ENCODE measurements at regions not wholly inside any gene's neighbourhood (a gene's known extent, or its start where the extent isn't known, plus 50 kb on each side); places are given as distances from the start of the nearest gene placed in this dataset.

DNA sequence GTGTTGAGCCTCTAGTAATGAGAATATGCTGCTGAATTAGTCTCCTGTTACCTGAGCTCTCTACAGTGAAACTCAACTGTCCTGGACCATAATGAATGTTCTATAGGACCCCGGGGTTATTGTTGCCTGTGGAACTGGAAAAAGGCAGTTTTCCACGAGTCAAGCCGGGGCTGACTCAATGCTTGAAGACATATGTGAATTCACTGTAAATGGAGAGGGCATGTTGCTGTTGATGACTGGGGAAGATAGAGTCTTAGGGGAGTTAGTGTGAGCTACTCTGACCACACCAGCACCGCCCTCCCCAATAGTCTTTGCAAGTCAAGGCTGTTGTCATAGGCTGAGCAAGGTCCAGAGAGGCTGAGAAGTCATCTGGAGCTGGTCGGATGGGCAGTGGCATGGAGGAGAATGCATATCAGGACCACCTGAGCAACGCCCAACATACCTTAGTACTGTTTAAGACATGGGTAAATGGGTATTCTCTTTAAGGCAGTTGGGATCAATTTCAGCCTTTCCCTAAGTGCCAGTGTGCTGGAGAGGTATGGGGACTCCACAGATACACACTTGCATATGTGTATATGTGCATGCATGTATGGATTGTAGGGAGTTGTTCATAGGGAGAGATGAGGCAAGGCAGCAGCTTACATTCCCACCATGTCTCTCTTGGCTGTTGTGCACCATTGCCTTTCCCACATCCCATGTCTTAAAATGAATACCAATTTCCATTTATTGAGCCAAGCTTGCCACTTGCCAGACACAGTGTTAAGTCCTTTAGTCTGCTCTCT, 230.1 kb upstream of the NAV2 start:
- TF ChIP-seq JUND (IDR thresholded peaks at IDR 0.05; ENCODE audit: low read depth): no peak
- in situ Hi-C loops (cut with HindIII; ENCODE audit: low pct_unique_long_range_greater_than_20kb, low sequenced_read_pairs): no loop called here
- DNase-seq (ENCODE audit: low read depth in 1 of 2, low spot score in 1 of 2): no peak

DNA sequence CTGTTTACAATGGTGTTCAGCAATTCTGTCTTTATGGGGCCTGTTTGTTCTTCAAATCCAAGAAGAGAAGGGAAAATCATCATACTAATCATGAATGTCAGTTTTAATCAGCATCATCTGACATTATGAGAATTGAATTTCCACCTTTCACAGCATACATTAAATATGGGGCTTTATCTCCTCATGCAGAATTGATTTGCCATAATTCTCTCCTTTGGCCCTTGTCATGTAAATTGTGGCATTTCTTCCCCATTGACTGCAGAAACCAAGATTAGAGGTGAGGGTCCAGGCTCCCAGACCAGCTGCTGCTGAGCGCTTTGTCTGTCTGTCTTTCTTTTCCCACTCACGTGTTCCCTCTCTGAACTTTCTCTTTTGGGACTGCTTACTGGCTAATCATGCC, 232.1 kb upstream of the NAV2 start:
- in situ Hi-C loops (cut with HindIII; ENCODE audit: low pct_unique_long_range_greater_than_20kb, low sequenced_read_pairs): no loop called here
- TF ChIP-seq JUND (IDR thresholded peaks at IDR 0.05; ENCODE audit: low read depth): no peak
- DNase-seq (ENCODE audit: low read depth in 1 of 2, low spot score in 1 of 2): no peak

DNA sequence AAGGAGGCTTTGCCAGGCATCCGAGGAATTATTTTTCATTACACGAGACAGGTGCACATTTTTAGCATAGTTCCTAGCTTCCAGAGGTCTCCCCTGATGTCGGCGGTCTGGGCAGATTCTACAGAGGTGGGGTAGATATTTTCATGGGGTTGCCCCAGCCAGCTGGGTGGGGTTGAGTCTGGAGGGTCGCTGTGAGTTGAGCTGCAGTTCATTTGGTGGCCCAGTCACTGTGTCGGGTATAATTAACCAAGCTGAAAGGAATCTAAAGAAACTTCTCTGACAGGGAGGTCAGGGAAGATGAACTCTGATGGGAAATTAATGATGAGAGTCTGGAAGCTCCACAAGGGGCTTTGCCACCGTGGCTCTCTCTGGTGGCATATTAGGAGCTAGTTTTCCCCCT, 233.7 kb upstream of the NAV2 start:
- TF ChIP-seq JUND (IDR thresholded peaks at IDR 0.05; ENCODE audit: low read depth): no peak
- in situ Hi-C loops (cut with HindIII; ENCODE audit: low pct_unique_long_range_greater_than_20kb, low sequenced_read_pairs): no loop called here
- DNase-seq (ENCODE audit: low read depth in 1 of 2, low spot score in 1 of 2): no peak

DNA sequence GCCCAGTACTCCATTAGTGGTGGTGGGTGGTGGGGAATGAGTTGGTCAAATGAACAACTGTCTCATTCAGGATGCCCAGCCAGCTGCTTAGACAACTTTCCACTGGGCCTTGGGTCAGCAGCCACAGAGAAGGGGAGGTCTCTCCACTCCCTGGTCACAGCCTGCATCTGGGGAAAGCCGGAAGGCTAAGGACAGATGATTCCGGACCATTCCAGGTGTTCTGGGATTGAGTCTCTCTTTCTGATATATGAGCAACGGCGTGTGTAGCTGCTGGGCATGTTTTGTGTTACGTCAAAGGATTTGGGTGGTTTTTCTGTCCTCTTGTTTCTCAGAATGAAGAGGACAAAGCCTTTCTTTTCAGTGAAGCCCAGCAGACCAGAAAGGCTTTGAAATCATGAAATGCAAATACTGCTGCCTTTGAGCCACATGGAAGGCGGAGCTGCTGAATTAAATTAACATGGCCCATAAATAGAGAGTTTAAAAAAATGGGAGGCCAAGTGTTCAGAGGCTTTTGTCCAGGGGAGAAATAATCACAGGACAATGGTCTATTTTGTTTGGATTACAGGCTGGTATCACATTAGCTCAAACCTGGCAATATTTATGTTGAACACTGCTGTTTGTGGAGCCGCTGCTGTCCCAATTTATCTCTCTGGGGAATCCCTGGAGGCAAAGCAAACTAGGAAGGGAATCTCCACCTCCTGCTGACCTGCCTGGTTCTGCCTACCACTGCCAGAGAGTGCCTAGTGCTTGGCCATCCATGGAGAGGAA, 234.4 kb upstream of the E2F8 start:
- in situ Hi-C loops (cut with HindIII; ENCODE audit: low pct_unique_long_range_greater_than_20kb, low sequenced_read_pairs): no loop called here
- DNase-seq (ENCODE audit: low read depth in 1 of 2, low spot score in 1 of 2): no peak
- no peak for TF ChIP-seq JUND (IDR thresholded peaks at IDR 0.05; ENCODE audit: low read depth)

DNA sequence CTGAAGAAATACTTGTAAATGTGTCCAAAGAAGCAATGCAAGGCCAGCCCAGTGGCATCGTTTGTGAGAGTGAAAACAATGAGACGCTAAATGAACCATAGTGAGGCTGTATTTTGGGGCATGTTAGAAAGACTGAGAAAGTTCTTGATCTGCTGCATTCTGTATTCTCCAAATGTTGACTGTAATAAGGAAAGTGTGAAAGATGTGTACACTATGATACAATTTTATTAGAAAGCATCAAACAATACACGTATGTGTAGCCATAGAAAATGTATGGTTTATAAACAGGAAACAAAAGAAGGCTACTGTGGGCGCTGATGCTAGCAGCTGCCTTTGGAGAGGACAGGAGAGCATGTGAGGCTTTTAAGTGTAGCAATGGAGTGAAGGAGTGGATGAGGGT, 233.5 kb upstream of the E2F8 start:
- in situ Hi-C loops (cut with HindIII; ENCODE audit: low pct_unique_long_range_greater_than_20kb, low sequenced_read_pairs): no loop called here
- TF ChIP-seq JUND (IDR thresholded peaks at IDR 0.05; ENCODE audit: low read depth): no peak
- no peak for DNase-seq (ENCODE audit: low read depth in 1 of 2, low spot score in 1 of 2)

DNA sequence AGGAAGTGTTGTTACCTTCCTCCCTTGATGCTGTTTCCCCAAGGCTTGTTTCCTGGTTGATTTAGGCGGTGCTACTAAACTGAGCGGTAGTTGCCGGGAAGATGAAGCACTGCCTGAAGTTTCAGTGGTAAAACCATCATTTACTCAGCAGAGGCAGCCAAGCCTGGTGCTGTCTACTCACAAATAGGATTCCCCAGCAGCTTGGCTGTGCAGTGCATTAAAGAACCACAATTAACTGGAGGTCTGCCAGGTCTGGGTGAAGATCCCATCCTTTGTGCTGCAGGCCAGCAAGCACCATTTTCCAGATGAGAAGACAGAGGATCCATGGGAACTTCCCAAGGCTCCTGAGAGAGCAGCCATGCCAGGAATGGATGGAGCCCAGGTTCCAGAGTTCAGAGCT, 231.9 kb upstream of the E2F8 start:
- no peak for DNase-seq (ENCODE audit: low read depth in 1 of 2, low spot score in 1 of 2)
- in situ Hi-C loops (cut with HindIII; ENCODE audit: low pct_unique_long_range_greater_than_20kb, low sequenced_read_pairs): no loop called here
- TF ChIP-seq JUND (IDR thresholded peaks at IDR 0.05; ENCODE audit: low read depth): no peak

DNA sequence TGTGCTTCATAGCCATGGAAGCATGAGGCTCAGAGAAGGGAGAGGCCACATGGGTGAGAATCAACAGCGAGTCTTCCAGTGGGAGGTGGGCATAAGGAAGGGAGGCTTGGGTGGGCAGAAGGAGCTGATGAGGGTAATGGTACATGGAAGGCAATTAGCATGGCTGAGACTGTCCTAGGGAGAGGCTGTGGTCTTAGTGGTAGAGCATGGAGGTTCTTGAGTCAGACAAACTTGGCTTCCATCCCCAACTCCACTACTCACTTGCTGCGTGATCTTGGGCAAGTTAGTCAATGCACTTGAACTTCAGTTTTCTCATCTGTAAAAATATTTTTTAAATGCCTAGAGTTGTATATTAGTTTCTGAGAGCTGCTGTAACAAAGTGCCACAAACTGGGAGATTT, 227.2 kb upstream of the E2F8 start:
- in situ Hi-C loops (cut with HindIII; ENCODE audit: low pct_unique_long_range_greater_than_20kb, low sequenced_read_pairs): no loop called here
- no peak for TF ChIP-seq JUND (IDR thresholded peaks at IDR 0.05; ENCODE audit: low read depth)
- DNase-seq (ENCODE audit: low read depth in 1 of 2, low spot score in 1 of 2): no peak

DNA sequence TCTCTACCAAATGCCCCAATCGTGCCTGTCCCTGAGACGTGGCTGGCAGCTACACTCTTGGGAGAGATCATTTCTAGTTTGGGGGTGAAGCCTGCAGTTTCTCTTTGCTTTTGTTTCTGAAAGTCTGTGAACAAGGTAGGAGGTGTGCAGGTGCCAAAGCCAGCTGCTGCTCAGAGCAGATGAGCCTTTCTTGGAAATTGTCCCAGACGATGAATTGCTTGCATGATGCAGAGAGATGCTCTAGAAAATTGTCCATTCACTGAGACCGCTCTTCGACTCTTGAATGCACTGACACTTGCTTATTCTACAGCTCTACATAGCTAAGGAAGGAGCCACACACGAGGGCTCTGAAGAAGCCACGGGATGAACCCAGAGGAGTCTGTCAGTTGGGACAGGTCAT, 225.6 kb upstream of the E2F8 start:
- no peak for DNase-seq (ENCODE audit: low read depth in 1 of 2, low spot score in 1 of 2)
- TF ChIP-seq JUND (IDR thresholded peaks at IDR 0.05; ENCODE audit: low read depth): no peak
- in situ Hi-C loops (cut with HindIII; ENCODE audit: low pct_unique_long_range_greater_than_20kb, low sequenced_read_pairs): no loop called here

DNA sequence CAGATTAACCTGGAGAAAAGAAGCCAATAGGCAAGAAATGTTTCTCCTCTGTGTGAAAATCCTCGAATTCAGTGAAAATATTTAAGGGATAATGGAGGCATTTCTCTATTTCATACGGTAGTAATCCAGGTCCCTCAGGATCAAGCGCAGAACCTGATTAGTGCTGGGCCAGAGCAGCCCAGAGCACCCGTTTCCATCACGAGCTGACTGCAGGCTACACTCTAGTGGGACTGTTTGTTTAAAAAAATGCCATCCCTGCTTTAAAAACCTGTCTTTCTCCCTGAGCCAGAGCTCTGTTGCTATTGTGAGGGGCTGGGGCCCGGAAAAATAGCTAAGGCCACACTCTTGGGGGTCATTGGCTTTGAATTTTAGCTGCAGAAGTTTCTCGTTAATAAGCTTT, 223.2 kb upstream of the E2F8 start:
- in situ Hi-C loops (cut with HindIII; ENCODE audit: low pct_unique_long_range_greater_than_20kb, low sequenced_read_pairs): no loop called here
- no peak for DNase-seq (ENCODE audit: low read depth in 1 of 2, low spot score in 1 of 2)
- no peak for TF ChIP-seq JUND (IDR thresholded peaks at IDR 0.05; ENCODE audit: low read depth)

DNA sequence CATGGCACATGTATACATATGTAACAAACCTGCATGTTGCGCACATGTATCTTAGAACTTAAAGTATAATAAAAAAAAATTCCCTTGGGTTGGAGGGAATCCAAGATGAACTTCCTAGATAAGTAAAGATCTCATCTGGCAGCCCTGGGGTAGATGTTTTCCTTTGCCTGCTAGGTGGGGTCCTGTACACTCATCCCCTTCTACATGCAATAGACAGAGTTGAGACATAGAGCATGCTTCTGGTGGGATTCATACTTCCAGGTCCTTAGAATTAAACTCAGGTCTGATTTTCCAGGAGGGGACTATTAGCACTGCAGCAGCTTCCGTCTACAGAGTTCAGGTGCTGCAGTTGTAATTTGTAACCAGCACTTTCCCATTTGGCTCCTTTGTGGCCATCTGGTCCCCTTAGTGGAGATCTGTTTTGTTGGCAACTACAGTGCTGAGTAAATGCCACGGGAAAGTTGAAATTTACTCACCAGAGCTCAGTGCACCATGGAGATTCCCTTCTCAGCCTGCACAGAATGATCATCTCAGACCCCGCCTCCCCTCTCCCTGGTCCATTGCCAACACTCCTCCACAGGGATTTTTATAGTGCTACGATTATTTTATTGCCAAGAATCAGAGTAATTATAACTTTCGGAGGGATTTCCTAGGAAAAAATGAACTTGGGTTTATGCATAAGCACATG, 220.1 kb upstream of the E2F8 start:
- no peak for TF ChIP-seq JUND (IDR thresholded peaks at IDR 0.05; ENCODE audit: low read depth)
- no peak for DNase-seq (ENCODE audit: low read depth in 1 of 2, low spot score in 1 of 2)
- in situ Hi-C loops (cut with HindIII; ENCODE audit: low pct_unique_long_range_greater_than_20kb, low sequenced_read_pairs): no loop called here

DNA sequence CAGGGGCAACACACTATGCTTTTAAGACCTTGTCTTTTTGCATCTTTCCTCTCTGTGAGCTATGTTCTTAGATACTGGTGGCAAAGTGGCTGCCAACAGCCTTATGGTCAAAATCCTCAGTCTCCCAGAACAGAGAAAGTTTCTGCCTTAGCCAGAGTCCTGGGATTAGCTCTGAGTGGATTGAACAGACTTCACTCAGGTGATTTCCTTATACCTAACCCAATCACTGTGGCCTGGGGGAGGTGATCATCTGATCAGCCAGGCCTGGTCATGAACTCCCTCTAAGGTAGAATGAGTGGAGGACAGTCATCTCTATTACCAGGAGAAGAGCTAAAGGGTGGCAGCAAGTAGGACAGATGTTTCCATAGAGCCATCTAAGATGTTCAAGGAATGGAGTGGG, 218.5 kb upstream of the E2F8 start:
- in situ Hi-C loops (cut with HindIII; ENCODE audit: low pct_unique_long_range_greater_than_20kb, low sequenced_read_pairs): no loop called here
- no peak for TF ChIP-seq JUND (IDR thresholded peaks at IDR 0.05; ENCODE audit: low read depth)
- DNase-seq (ENCODE audit: low read depth in 1 of 2, low spot score in 1 of 2): no peak

DNA sequence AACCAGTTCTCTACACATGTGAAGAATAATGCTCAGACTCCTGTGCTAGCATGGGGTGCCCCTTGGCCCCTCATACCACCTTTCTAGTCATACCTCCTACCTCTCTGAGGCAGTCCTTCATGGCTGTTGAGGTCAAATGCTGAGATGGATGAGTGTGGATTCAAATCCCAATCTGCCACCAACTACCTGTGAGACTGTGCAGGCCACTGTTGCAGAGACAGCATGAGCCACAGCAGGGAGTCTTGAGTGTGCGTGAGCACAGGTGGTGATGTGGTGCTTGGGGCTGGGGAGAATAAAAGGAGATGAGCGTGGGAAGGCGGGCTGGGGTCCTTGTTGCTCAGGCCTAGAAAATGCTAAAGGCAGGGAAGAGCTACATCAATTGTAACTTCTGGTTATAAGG, 218.0 kb upstream of the E2F8 start:
- no peak for DNase-seq (ENCODE audit: low read depth in 1 of 2, low spot score in 1 of 2)
- TF ChIP-seq JUND (IDR thresholded peaks at IDR 0.05; ENCODE audit: low read depth): no peak
- in situ Hi-C loops (cut with HindIII; ENCODE audit: low pct_unique_long_range_greater_than_20kb, low sequenced_read_pairs): no loop called here

DNA sequence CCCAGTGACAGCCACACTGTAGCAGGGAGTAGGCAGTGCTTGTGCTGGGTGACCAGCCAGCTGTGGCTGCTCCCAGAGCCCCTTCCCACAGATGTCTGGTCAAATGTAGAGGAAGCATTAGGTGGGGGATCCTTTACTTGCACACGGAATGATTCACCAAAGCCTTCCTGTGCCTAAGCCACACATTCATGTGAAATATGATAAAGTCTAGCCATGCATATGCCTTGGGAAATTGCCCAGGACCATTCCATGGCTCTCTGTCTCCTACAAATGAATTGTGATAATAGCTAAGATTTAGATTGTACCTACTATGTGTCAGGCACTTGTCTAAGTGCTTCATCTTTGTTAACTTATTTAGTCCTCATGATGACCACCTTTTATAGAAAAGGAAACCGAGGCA, 217.5 kb upstream of the E2F8 start:
- in situ Hi-C loops (cut with HindIII; ENCODE audit: low pct_unique_long_range_greater_than_20kb, low sequenced_read_pairs): no loop called here

More for the DNA sequence above, 217.5 kb upstream of the E2F8 start:
- no peak for TF ChIP-seq JUND (IDR thresholded peaks at IDR 0.05; ENCODE audit: low read depth)
- DNase-seq (ENCODE audit: low read depth in 1 of 2, low spot score in 1 of 2): no peak

All from T47D (cell line).